ENCODE measurements at regions not wholly inside any gene's neighbourhood (a gene's known extent, or its start where the extent isn't known, plus 50 kb on each side); places are given as distances from the start of the nearest gene placed in this dataset.
A peak's percentile ranks its signal among the peaks of the same experiment; 100 is the strongest.

DNA sequence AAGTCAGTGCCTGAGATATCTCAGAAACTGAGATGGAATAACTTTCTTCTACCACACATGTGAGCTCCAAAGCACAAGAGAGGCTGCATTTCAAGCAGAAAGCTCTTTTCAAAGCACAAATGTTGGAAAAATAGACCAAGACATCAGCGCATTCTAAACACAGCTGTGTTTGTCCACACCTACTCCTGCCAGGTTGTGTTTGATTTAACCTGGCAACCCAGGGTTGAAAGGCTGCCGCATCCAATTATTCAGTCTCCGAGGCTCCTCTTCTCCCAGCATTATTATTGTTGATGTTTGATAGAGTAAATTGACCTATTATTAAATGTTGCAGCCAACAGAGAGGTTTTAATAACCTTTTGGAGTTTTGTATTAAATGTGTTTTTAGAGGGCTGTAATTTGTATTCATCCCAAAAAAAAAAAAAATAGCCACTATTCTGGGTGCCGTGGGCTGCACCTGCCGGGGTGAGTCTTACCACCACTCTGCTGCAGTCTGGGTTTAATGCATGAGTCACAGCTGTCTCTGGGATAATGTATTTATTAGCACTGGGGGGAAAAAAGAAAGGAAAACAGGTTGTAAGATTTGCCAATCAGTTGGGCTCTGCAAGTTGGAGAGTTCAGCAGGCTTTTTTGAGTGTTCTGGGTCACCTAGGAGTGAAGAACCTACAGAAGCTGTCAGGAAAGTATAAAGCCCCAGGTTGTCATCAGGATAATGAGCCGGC lies 105.2 kb upstream of the NOCT start:
- H3K27ac ChIP-seq (ENCODE audit: low read depth, low read length), result peak overlapping the region; percentile 28; the same call in 1 of the 2 replicates
- H3K79me2 ChIP-seq (ENCODE audit: control insufficient read depth, insufficient read depth, low read length, unreplicated experiment), result no peaks in the 10 kb centered on the region
- no peaks in the 10 kb centered on the region for H3K27me3 ChIP-seq (ENCODE audit: insufficient read depth, low read length)
- H3K4me3 ChIP-seq (ENCODE audit: low read depth, low read length), result no peak overlapping the region
- H3K4me1 ChIP-seq (ENCODE audit: control insufficient read depth, insufficient read depth, low read length, unreplicated experiment), result peaks cover 8% of the 10 kb centered on the region
- H3K36me3 ChIP-seq (ENCODE audit: insufficient read depth, low read length), result no peaks in the 10 kb centered on the region
- H2AFZ ChIP-seq (ENCODE audit: low read length, unreplicated experiment), result peak overlapping the region; percentile 28

DNA sequence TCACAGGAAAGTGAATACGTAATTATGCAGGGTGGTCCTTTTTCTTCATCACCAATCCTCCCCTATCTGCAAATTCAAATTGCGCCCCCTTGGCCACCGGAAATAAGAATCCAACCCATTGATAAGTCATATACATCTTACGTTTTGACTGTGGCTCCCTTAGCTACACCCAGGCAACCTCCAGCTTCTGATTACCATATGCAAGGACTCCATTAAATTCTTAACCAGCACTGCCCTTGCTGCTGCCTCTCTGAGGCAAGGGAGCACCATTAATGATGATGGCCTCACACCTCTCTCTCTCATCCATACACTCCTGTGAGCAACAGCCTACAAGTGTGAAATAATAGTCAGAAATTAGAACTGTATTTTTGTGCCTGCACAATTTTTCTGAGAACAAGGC lies 106.0 kb upstream of the NOCT start:
- Histone ChIP-seq H2AFZ (ENCODE audit: low read length, unreplicated experiment) (no peak overlapping the region), H3K4me3 (ENCODE audit: low read depth, low read length) (no peak overlapping the region), H3K27me3 (ENCODE audit: insufficient read depth, low read length) (no peaks in the 10 kb centered on the region)

DNA sequence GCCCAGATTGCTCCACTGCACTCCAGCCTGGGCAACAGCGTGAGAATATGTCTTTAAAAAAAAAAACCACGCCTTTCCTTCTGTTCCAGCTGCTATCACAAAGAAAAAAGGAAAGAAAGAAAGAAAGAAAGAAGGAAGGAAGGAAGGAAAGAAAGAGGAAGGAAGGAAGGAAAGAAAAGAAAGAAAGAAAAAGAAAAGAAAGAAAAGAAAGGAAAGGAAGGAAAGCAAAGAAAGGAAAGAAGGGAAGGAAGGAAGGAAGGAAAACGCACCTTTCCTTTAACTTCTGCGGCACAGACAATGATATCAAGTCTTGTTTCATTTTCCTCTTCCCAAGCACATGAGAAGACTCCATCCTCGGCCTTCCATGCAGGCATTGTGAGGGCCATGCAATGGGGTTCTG lies 107.4 kb upstream of the NOCT start:
- Histone ChIP-seq H2AFZ (ENCODE audit: low read length, unreplicated experiment) (no peak overlapping the region), H3K36me3 (ENCODE audit: insufficient read depth, low read length) (no peaks in the 10 kb centered on the region), H3K27ac (ENCODE audit: low read depth, low read length) (no peak overlapping the region), H3K4me3 (ENCODE audit: low read depth, low read length) (no peak overlapping the region), H3K4me1 (ENCODE audit: control insufficient read depth, insufficient read depth, low read length, unreplicated experiment) (peaks cover 8% of the 10 kb centered on the region), H3K79me2 (ENCODE audit: control insufficient read depth, insufficient read depth, low read length, unreplicated experiment) (no peaks in the 10 kb centered on the region), H3K27me3 (ENCODE audit: insufficient read depth, low read length) (no peaks in the 10 kb centered on the region)

More for the DNA sequence above, 106.0 kb upstream of the NOCT start:
- Histone ChIP-seq H3K79me2 (ENCODE audit: control insufficient read depth, insufficient read depth, low read length, unreplicated experiment) (no peaks in the 10 kb centered on the region), H3K4me1 (ENCODE audit: control insufficient read depth, insufficient read depth, low read length, unreplicated experiment) (peaks cover 8% of the 10 kb centered on the region), H3K36me3 (ENCODE audit: insufficient read depth, low read length) (no peaks in the 10 kb centered on the region), H3K27ac (ENCODE audit: low read depth, low read length) (no peak overlapping the region)

DNA sequence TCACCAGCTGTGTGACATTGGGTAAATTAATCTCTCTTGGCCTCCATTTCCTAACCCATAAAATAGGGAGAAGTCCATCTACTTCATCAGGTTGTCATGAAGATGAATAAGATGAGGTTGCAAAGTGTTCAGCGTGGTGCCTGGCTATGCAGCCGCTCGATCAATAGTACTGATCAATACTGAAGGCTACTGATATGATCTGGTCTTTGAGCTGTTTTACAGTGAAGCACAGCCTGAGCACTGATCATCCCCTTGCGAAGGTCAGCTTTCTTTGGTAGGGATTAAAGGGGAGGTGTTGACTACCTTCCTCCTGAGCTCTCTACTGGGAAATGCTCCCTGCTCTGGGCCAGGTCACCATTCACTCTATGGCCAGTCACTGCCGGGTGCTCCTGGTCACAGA lies 108.4 kb upstream of the NOCT start:
- H3K27ac ChIP-seq (ENCODE audit: low read depth, low read length), result no peak overlapping the region
- H2AFZ ChIP-seq (ENCODE audit: low read length, unreplicated experiment), result no peak overlapping the region
- no peak overlapping the region for H3K4me3 ChIP-seq (ENCODE audit: low read depth, low read length)
- no peaks in the 10 kb centered on the region for H3K79me2 ChIP-seq (ENCODE audit: control insufficient read depth, insufficient read depth, low read length, unreplicated experiment)
- H3K4me1 ChIP-seq (ENCODE audit: control insufficient read depth, insufficient read depth, low read length, unreplicated experiment), result peaks cover 8% of the 10 kb centered on the region
- H3K27me3 ChIP-seq (ENCODE audit: insufficient read depth, low read length), result no peaks in the 10 kb centered on the region
- H3K36me3 ChIP-seq (ENCODE audit: insufficient read depth, low read length), result no peaks in the 10 kb centered on the region

DNA sequence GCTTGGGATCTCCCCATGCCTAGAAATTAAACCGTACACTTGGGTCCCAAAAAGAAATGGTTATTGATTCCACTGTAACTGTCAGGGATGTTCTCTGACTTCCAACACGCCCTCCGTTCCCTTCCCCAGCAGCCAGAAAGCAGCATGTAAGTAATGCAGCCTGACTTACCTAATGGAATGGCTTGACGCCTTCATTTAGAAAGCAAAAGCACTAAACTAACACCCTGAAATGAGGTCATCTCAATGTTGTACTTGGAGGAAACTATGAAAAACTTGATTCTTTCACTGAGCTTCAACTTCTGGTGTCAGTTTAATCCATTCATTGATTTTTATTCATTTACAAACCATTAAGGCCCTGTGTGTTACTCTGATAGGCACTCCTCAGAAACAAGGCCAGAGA lies 110.8 kb upstream of the NOCT start:
- H3K4me3 ChIP-seq (ENCODE audit: low read depth, low read length), result no peak overlapping the region
- no peaks in the 10 kb centered on the region for H3K4me1 ChIP-seq (ENCODE audit: control insufficient read depth, insufficient read depth, low read length, unreplicated experiment)
- H2AFZ ChIP-seq (ENCODE audit: low read length, unreplicated experiment), result no peak overlapping the region
- no peaks in the 10 kb centered on the region for H3K36me3 ChIP-seq (ENCODE audit: insufficient read depth, low read length)
- no peaks in the 10 kb centered on the region for H3K79me2 ChIP-seq (ENCODE audit: control insufficient read depth, insufficient read depth, low read length, unreplicated experiment)
- no peak overlapping the region for H3K27ac ChIP-seq (ENCODE audit: low read depth, low read length)
- no peaks in the 10 kb centered on the region for H3K27me3 ChIP-seq (ENCODE audit: insufficient read depth, low read length)

DNA sequence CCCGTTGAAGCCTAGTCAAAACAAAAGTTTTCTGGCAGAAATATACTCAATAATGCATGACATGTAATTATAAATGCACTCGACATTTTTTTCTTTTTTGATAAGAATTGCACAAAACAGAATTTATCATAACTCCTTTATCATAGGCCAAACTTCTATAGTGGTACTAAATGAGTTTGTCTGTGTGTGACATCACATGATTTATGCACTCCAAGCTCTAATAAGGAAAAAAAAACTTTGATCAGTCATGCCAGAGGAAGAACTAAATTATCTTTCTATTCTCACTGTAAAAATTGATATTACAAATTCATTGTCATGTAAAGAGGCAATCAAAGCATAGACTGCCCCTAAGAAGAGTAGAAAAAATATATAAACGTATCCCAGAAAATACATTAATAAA lies 112.4 kb upstream of the NOCT start:
- Histone ChIP-seq H2AFZ (ENCODE audit: low read length, unreplicated experiment) (no peak overlapping the region), H3K79me2 (ENCODE audit: control insufficient read depth, insufficient read depth, low read length, unreplicated experiment) (no peaks in the 10 kb centered on the region), H3K36me3 (ENCODE audit: insufficient read depth, low read length) (no peaks in the 10 kb centered on the region), H3K27me3 (ENCODE audit: insufficient read depth, low read length) (no peaks in the 10 kb centered on the region), H3K4me1 (ENCODE audit: control insufficient read depth, insufficient read depth, low read length, unreplicated experiment) (peaks cover 5% of the 10 kb centered on the region), H3K4me3 (ENCODE audit: low read depth, low read length) (no peak overlapping the region), H3K27ac (ENCODE audit: low read depth, low read length) (no peak overlapping the region)

DNA sequence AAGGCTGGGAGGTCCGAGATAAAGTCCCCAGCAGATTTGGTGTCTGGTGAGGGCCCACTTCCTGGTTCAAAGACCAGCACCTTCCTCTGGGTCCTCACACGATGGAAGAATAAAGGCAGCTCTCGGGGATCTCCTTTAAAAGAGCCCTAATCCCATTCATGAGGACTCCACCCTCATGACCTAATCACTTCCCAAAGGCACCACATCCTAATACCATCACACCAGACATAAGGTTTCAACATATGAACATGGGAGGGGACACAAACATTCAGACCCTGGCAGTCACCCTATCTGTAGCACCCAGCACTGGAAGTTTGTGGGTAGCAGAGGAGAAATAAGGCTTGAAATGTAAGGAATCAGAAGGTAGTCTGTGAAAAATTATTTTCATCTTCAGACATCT lies 112.9 kb upstream of the NOCT start:
- no peak overlapping the region for H2AFZ ChIP-seq (ENCODE audit: low read length, unreplicated experiment)
- no peak overlapping the region for H3K4me3 ChIP-seq (ENCODE audit: low read depth, low read length)
- H3K4me1 ChIP-seq (ENCODE audit: control insufficient read depth, insufficient read depth, low read length, unreplicated experiment), result peaks cover 7% of the 10 kb centered on the region
- H3K36me3 ChIP-seq (ENCODE audit: insufficient read depth, low read length), result no peaks in the 10 kb centered on the region
- no peak overlapping the region for H3K27ac ChIP-seq (ENCODE audit: low read depth, low read length)
- H3K79me2 ChIP-seq (ENCODE audit: control insufficient read depth, insufficient read depth, low read length, unreplicated experiment), result no peaks in the 10 kb centered on the region
- no peaks in the 10 kb centered on the region for H3K27me3 ChIP-seq (ENCODE audit: insufficient read depth, low read length)

DNA sequence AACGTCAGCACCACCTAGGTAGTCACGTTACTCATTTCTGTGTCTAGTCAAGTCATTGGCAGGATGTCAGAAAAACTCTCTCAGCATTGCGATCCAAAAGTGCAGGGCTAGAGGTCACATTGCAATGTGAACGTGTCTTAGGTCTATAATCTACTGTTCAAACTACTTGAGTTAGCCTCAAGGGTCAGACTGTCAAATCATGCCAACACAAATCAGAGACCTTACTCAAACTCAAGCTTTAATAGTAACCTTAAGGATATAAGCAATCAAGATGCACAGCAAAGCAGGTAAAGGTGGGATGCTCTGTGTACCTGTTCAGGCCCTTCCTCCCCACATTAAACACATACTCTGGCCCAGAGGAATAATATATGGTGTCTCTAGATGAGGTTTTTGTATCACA lies 114.4 kb upstream of the NOCT start:
- no peak overlapping the region for H3K27ac ChIP-seq (ENCODE audit: low read depth, low read length)
- H3K36me3 ChIP-seq (ENCODE audit: insufficient read depth, low read length), result no peaks in the 10 kb centered on the region
- no peak overlapping the region for H2AFZ ChIP-seq (ENCODE audit: low read length, unreplicated experiment)
- no peaks in the 10 kb centered on the region for H3K79me2 ChIP-seq (ENCODE audit: control insufficient read depth, insufficient read depth, low read length, unreplicated experiment)
- no peak overlapping the region for H3K4me3 ChIP-seq (ENCODE audit: low read depth, low read length)
- H3K4me1 ChIP-seq (ENCODE audit: control insufficient read depth, insufficient read depth, low read length, unreplicated experiment), result peaks cover 7% of the 10 kb centered on the region
- no peaks in the 10 kb centered on the region for H3K27me3 ChIP-seq (ENCODE audit: insufficient read depth, low read length)

DNA sequence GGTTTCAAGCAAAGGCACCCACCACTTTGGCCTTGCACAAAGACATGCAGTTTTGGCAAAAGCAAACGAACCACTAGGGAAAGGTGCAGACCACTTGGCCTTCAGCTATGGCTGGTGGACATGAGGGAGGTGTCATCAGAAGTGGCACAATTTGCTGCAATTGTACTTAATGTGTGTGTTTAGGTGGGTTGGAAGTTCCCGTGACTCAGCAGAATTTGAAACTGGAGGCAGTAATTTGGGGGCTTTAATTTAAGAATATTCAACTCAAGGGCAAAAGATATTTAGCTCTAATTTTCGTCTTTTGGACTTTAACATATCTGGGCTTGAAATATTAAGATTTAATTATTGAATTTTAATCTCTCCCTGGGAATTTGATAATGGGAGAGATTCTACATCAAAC lies 115.6 kb upstream of the NOCT start:
- no peak overlapping the region for H3K27ac ChIP-seq (ENCODE audit: low read depth, low read length)
- H3K27me3 ChIP-seq (ENCODE audit: insufficient read depth, low read length), result no peaks in the 10 kb centered on the region
- H3K79me2 ChIP-seq (ENCODE audit: control insufficient read depth, insufficient read depth, low read length, unreplicated experiment), result no peaks in the 10 kb centered on the region
- no peaks in the 10 kb centered on the region for H3K36me3 ChIP-seq (ENCODE audit: insufficient read depth, low read length)
- peaks cover 7% of the 10 kb centered on the region for H3K4me1 ChIP-seq (ENCODE audit: control insufficient read depth, insufficient read depth, low read length, unreplicated experiment)
- H2AFZ ChIP-seq (ENCODE audit: low read length, unreplicated experiment), result no peak overlapping the region
- H3K4me3 ChIP-seq (ENCODE audit: low read depth, low read length), result no peak overlapping the region

DNA sequence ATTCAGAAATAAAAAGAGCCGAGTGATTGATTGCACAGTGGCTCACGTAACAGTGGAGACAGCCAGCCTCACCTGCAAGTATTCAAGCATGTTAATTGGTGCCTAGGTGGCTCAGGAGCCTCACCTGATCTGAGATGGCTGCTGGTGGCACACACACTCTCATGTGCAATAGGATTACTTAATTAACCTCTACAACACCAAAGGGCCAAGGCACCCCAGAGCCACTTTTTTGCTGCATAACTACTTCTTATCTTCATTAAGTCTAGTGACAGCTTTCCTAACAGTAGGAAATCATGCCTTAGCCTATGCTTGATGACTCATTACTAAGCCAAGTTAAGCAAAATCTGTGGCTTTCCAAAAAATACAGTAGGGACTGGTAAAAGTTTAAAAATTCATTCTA lies 117.3 kb upstream of the NOCT start:
- Histone ChIP-seq H3K36me3 (ENCODE audit: insufficient read depth, low read length) (no peaks in the 10 kb centered on the region), H3K27me3 (ENCODE audit: insufficient read depth, low read length) (no peaks in the 10 kb centered on the region), H3K4me3 (ENCODE audit: low read depth, low read length) (peak overlapping the region; percentile 31; the same call in 1 of the 2 replicates), H3K4me1 (ENCODE audit: control insufficient read depth, insufficient read depth, low read length, unreplicated experiment) (peaks cover 7% of the 10 kb centered on the region), H3K27ac (ENCODE audit: low read depth, low read length) (peak overlapping the region; percentile 25; the same call in 1 of the 2 replicates), H2AFZ (ENCODE audit: low read length, unreplicated experiment) (no peak overlapping the region), H3K79me2 (ENCODE audit: control insufficient read depth, insufficient read depth, low read length, unreplicated experiment) (no peaks in the 10 kb centered on the region)

DNA sequence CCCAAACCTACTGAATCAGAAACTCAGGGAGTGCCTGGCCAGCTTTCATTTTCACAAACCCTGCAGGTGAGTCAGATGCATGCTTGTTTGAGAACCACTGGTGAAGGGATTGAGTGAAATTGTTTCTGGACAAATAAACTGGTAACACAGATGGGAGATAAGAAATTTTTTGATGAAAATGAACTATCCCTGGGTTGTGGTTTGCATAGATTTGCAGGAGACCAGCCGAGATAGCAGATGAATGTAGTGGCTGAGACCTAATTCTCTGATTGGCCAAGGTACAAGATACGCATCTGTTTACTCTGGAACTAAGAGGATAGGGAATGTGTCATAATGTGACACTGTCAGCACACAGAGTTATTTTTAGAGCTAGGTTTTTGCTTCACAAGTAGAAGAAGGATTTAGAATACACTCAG lies 117.8 kb upstream of the NOCT start:
- Histone ChIP-seq H3K36me3 (ENCODE audit: insufficient read depth, low read length) (no peaks in the 10 kb centered on the region), H3K79me2 (ENCODE audit: control insufficient read depth, insufficient read depth, low read length, unreplicated experiment) (no peaks in the 10 kb centered on the region), H3K4me1 (ENCODE audit: control insufficient read depth, insufficient read depth, low read length, unreplicated experiment) (peaks cover 7% of the 10 kb centered on the region), H3K4me3 (ENCODE audit: low read depth, low read length) (peak overlapping the region; percentile 31; the same call in 1 of the 2 replicates), H3K27ac (ENCODE audit: low read depth, low read length) (peak overlapping the region; percentile 25; the same call in 1 of the 2 replicates), H2AFZ (ENCODE audit: low read length, unreplicated experiment) (no peak overlapping the region), H3K27me3 (ENCODE audit: insufficient read depth, low read length) (no peaks in the 10 kb centered on the region)
